Keratinocyte (primary cell): ENCODE measurements at regions not wholly inside any gene's neighbourhood (a gene's known extent, or its start where the extent isn't known, plus 50 kb on each side); places are given as distances from the start of the nearest gene placed in this dataset.

Experiments
- DNase-seq: peaks from one replicate; pipeline ENCODE4 v3.0.0-alpha.2; 2011; ENCODE audit warnings: low read depth, missing footprints, low spot score
- FAIRE-seq: peaks from 2 replicates; lab custom pipeline; 2011; peaks lifted over from hg19 to GRCh38; lab: Jason Lieb, UNC
- H2AFZ ChIP-seq: 2 replicates; pipeline ENCODE4 v1.6.0; 2012; ENCODE audit warnings: low read length, control low read depth, inconsistent platforms; ENCODE audit not compliant: control insufficient read depth
- H3K27ac ChIP-seq: 2 replicates; pipeline ENCODE4 v1.5.1; 2011; ENCODE audit warnings: low read length; ENCODE audit not compliant: control insufficient read depth, insufficient read depth
- H3K27me3 ChIP-seq: 3 replicates; pipeline ENCODE4 v1.6.0; 2011; ENCODE audit warnings: low read length; ENCODE audit not compliant: control insufficient read depth, insufficient read depth; ENCODE audit errors: extremely low read depth
- H3K36me3 ChIP-seq, 2 experiments: 2 replicates in 1 of 2; 3 replicates in 1 of 2; pipeline ENCODE4 v1.5.1; 2011; ENCODE audit warnings: low read length in 2 of 2, mild to moderate bottlenecking in 1 of 2; ENCODE audit not compliant: control insufficient read depth in 2 of 2, insufficient read depth in 2 of 2; ENCODE audit errors: extremely low read depth in 1 of 2
- H3K4me1 ChIP-seq: 3 replicates; pipeline ENCODE4 v1.5.1; 2011; ENCODE audit warnings: low read length; ENCODE audit not compliant: control insufficient read depth, insufficient read depth; ENCODE audit errors: extremely low read depth
- H3K4me2 ChIP-seq: 3 replicates; pipeline ENCODE4 v1.6.0; 2011; ENCODE audit warnings: low read depth, low read length; ENCODE audit not compliant: control insufficient read depth, insufficient read depth; ENCODE audit errors: extremely low read depth
- H3K4me3 ChIP-seq, 3 experiments: fragments of 200-600 bp in 1 of 3; sonication (generic) in 1 of 3; 2 replicates in 2 of 3; 3 replicates in 1 of 3; pipeline ENCODE4 v1.5.1; 2011 to 2016; ENCODE audit warnings: low read length in 3 of 3, mild to moderate bottlenecking in 3 of 3, control low read depth in 2 of 3, inconsistent platforms in 1 of 3, low read depth in 1 of 3, mixed read lengths in 1 of 3, mixed run types in 1 of 3, moderate library complexity in 1 of 3; ENCODE audit not compliant: control insufficient read depth in 2 of 3, insufficient read depth in 2 of 3; ENCODE audit errors: extremely low read depth in 1 of 3
- H3K79me2 ChIP-seq: 2 replicates; pipeline ENCODE4 v1.6.0; 2012; ENCODE audit warnings: low read length; ENCODE audit not compliant: control insufficient read depth, insufficient read depth
- H3K9ac ChIP-seq: 3 replicates; pipeline ENCODE4 v1.6.0; 2011; ENCODE audit warnings: low read length; ENCODE audit not compliant: control insufficient read depth, insufficient read depth; ENCODE audit errors: extremely low read depth
- H3K9me1 ChIP-seq: 3 replicates; pipeline ENCODE4 v1.6.0; 2011; ENCODE audit warnings: low read length; ENCODE audit not compliant: control insufficient read depth, insufficient read depth; ENCODE audit errors: extremely low read depth
- H3K9me3 ChIP-seq: 2 replicates; pipeline ENCODE4 v1.5.1; 2012; ENCODE audit warnings: low read depth, low read length; ENCODE audit not compliant: control insufficient read depth
- H4K20me1 ChIP-seq: 3 replicates; pipeline ENCODE4 v1.6.0; 2011; ENCODE audit warnings: low read length; ENCODE audit not compliant: control insufficient read depth, insufficient read depth; ENCODE audit errors: extremely low read depth
- EZH2 ChIP-seq: IDR thresholded peaks from one replicate; pipeline ENCODE4 v1.6.1; 2012; ENCODE audit warnings: inconsistent platforms, mild to moderate bottlenecking, low read length, moderate library complexity
- dilution Hi-C: fragments of 300-500 bp; cut with MboI; formaldehyde crosslinking; loops from one replicate; pipeline ENCODE4 v1.7.0; 2020; ENCODE audit warnings: low sequenced_read_pairs; ENCODE audit not compliant: extremely low pct_ligation_motif_present
- TF ChIP-seq, protein P1 (sequence below), 3 experiments: IDR thresholded peaks in 1 of 3; conservative IDR thresholded peaks in 1 of 3; optimal IDR thresholded peaks in 1 of 3; 2 replicates in 2 of 3; 3 replicates in 1 of 3; pipeline versions ENCODE3 to v1.5.1; 2011; ENCODE audit warnings: low read length in 3 of 3, mild to moderate bottlenecking in 3 of 3, moderate library complexity in 2 of 3, control low read depth in 1 of 3, inconsistent platforms in 1 of 3; ENCODE audit not compliant: insufficient read depth in 2 of 3; ENCODE audit errors: extremely low read depth in 1 of 3

DNA sequence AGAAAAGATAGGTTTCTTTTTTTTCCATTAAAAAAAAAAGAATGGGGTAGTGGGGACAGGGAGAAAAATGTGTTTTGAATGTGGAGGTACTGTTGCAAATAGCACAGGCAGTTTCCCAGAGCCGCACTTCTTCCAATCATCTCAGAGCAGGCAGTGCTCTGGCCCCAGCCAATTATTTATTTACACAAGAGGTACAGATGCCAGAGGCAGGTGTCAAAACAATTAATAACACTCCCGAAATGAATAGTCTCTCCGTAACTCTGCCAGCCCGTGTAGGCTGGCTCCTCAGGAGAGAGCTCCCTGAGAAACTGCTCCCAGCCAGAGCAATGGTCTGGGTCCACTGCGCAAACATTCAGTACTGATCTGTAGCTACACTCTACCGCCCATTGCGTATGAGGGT, 130.8 kb upstream of the IL1RAPL2 start:
- Histone ChIP-seq H3K36me3 (no peaks in the 10 kb centered on the region), H2AFZ (no peak overlapping the region), H4K20me1 (no peaks in the 10 kb centered on the region), H3K9me3 (no peaks in the 10 kb centered on the region), H3K9me1 (no peaks in the 10 kb centered on the region), H3K4me3 (no peak overlapping the region), H3K4me2 (no peak overlapping the region), H3K9ac (no peak overlapping the region), H3K79me2 (no peaks in the 10 kb centered on the region), H3K27ac (no peak overlapping the region), H3K27me3 (no peaks in the 10 kb centered on the region), H3K4me1 (peaks cover 23% of the 10 kb centered on the region)
- TF ChIP-seq, protein P1, sequence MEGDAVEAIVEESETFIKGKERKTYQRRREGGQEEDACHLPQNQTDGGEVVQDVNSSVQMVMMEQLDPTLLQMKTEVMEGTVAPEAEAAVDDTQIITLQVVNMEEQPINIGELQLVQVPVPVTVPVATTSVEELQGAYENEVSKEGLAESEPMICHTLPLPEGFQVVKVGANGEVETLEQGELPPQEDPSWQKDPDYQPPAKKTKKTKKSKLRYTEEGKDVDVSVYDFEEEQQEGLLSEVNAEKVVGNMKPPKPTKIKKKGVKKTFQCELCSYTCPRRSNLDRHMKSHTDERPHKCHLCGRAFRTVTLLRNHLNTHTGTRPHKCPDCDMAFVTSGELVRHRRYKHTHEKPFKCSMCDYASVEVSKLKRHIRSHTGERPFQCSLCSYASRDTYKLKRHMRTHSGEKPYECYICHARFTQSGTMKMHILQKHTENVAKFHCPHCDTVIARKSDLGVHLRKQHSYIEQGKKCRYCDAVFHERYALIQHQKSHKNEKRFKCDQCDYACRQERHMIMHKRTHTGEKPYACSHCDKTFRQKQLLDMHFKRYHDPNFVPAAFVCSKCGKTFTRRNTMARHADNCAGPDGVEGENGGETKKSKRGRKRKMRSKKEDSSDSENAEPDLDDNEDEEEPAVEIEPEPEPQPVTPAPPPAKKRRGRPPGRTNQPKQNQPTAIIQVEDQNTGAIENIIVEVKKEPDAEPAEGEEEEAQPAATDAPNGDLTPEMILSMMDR (optimal IDR thresholded peaks at IDR 0.05 in 1 of 3, IDR thresholded peaks at IDR 0.05 in 1 of 3, conservative IDR thresholded peaks at IDR 0.05 in 1 of 3; ENCODE audit: extremely low read depth in 1 of 3, insufficient read depth in 2 of 3, low read length in 3 of 3): no peak
- TF ChIP-seq EZH2: no peak
- no peak for DNase-seq
- dilution Hi-C loops: no loop called here
- no peak for FAIRE-seq

DNA sequence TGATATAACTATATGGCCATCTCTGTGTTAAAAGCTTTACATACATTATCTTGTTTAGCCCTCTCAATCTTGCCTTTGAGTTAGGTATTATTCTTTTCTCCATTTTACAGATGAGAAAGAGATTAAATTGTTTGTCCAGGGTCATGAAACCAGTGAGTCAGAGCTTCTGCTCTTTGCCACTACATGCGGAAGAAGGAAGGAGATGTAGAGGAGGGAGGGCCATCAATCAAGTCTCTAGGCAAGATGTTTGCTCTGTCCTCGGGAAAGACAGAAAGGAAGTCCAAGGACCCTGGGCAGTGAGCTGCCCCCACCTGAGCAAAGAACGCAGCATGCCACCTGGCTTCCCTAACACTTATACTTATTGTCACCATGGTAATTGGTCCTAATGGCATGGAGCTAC, 133.7 kb upstream of the IL1RAPL2 start:
- H3K79me2 ChIP-seq: no peaks in the 10 kb centered on the region
- TF ChIP-seq EZH2: no peak
- TF ChIP-seq, protein P1 (optimal IDR thresholded peaks at IDR 0.05 in 1 of 3, IDR thresholded peaks at IDR 0.05 in 1 of 3, conservative IDR thresholded peaks at IDR 0.05 in 1 of 3; ENCODE audit: extremely low read depth in 1 of 3, insufficient read depth in 2 of 3, low read length in 3 of 3): no peak
- dilution Hi-C loops: no loop called here
- H3K27me3 ChIP-seq: no peaks in the 10 kb centered on the region
- H3K36me3 ChIP-seq: no peaks in the 10 kb centered on the region
- H4K20me1 ChIP-seq: no peaks in the 10 kb centered on the region
- FAIRE-seq: no peak
- H3K9ac ChIP-seq: no peak overlapping the region
- H3K4me3 ChIP-seq: no peak overlapping the region
- H3K9me3 ChIP-seq: no peaks in the 10 kb centered on the region
- no peak overlapping the region for H3K4me2 ChIP-seq
- H3K4me1 ChIP-seq: peaks cover 28% of the 10 kb centered on the region
- no peak overlapping the region for H3K27ac ChIP-seq
- no peak for DNase-seq
- no peaks in the 10 kb centered on the region for H3K9me1 ChIP-seq
- peak overlapping the region; percentile 14 for H2AFZ ChIP-seq
